MM.1S (cell line): ENCODE measurements at regions not wholly inside any gene's neighbourhood (a gene's known extent, or its start where the extent isn't known, plus 50 kb on each side); places are given as distances from the start of the nearest gene placed in this dataset.

Source experiments
- DNase-seq: peaks from one replicate; pipeline ENCODE4 v3.0.0-alpha.2; 2015
- H2AFZ ChIP-seq: fragments of 300-600 bp; sonication (generic); 2 replicates; pipeline ENCODE4 v1.6.0; 2016; ENCODE audit warnings: antibody characterized with exemption, low read length
- H3F3A ChIP-seq: fragments of 300-600 bp; sonication (generic); 2 replicates; pipeline ENCODE4 v1.6.1; 2016; ENCODE audit warnings: mild to moderate bottlenecking, antibody characterized with exemption, low read length, moderate library complexity, mixed read lengths; ENCODE audit not compliant: insufficient read depth
- H3K27ac ChIP-seq: fragments of 300-600 bp; sonication (generic); 2 replicates; pipeline ENCODE4 v1.5.1; 2016; ENCODE audit warnings: mild to moderate bottlenecking, low read length
- H3K27me3 ChIP-seq: fragments of 300-600 bp; sonication (generic); replicated peaks from 2 replicates; pipeline ENCODE4 v1.6.0; 2016; ENCODE audit warnings: low read length; ENCODE audit not compliant: insufficient read depth
- H3K36me3 ChIP-seq: fragments of 300-600 bp; sonication (generic); replicated peaks from 2 replicates; pipeline ENCODE4 v1.6.1; 2016; ENCODE audit warnings: mild to moderate bottlenecking, low read length, mixed read lengths; ENCODE audit not compliant: insufficient read depth
- H3K4me1 ChIP-seq: fragments of 300-600 bp; sonication (generic); 2 replicates; pipeline ENCODE4 v1.6.1; 2016; ENCODE audit warnings: low read length, mixed read lengths
- H3K4me2 ChIP-seq: fragments of 300-600 bp; sonication (generic); 2 replicates; pipeline ENCODE4 v1.6.0; 2016; ENCODE audit warnings: low read depth, low read length
- H3K4me3 ChIP-seq: fragments of 300-600 bp; sonication (generic); 2 replicates; pipeline ENCODE4 v1.5.1; 2016; ENCODE audit warnings: low read length, mixed read lengths
- H3K79me2 ChIP-seq: fragments of 300-600 bp; sonication (generic); 2 replicates; pipeline ENCODE4 v1.6.1; 2016; ENCODE audit warnings: mixed run types, low read length, mixed read lengths
- H3K9ac ChIP-seq: fragments of 300-600 bp; sonication (generic); 2 replicates; pipeline ENCODE4 v1.6.1; 2016; ENCODE audit warnings: low read length, mixed read lengths
- H3K9me2 ChIP-seq: fragments of 300-600 bp; sonication (generic); replicated peaks from 2 replicates; pipeline ENCODE4 v1.6.1; 2016; ENCODE audit warnings: mild to moderate bottlenecking, low read length, mixed read lengths; ENCODE audit not compliant: insufficient read depth
- H3K9me3 ChIP-seq: fragments of 300-600 bp; sonication (generic); replicated peaks from 2 replicates; pipeline ENCODE4 v1.6.1; 2016; ENCODE audit warnings: mild to moderate bottlenecking, low read length, mixed read lengths; ENCODE audit not compliant: insufficient read depth
- H4K20me1 ChIP-seq: fragments of 300-600 bp; sonication (generic); 2 replicates; pipeline ENCODE4 v1.6.1; 2016; ENCODE audit warnings: mild to moderate bottlenecking, low read length, moderate library complexity, mixed read lengths; ENCODE audit not compliant: insufficient read depth
- EZH2 ChIP-seq: fragments of 300-600 bp; sonication (generic); optimal IDR thresholded peaks from 2 replicates; pipeline ENCODE3; 2017; ENCODE audit warnings: low read depth, mild to moderate bottlenecking, antibody characterized with exemption, low read length, mixed read lengths
- EZH2phosphoT487 ChIP-seq: fragments of 300-600 bp; sonication (generic); IDR thresholded peaks from 2 replicates; pipeline ENCODE4 v1.6.1; 2018; ENCODE audit warnings: antibody characterized with exemption, low read length
- TF ChIP-seq, protein P1 (sequence below): fragments of 300-600 bp; sonication (generic); IDR thresholded peaks from 2 replicates; pipeline ENCODE4 v1.5.1; 2016; ENCODE audit warnings: antibody characterized with exemption, low read length, mixed read lengths

DNA sequence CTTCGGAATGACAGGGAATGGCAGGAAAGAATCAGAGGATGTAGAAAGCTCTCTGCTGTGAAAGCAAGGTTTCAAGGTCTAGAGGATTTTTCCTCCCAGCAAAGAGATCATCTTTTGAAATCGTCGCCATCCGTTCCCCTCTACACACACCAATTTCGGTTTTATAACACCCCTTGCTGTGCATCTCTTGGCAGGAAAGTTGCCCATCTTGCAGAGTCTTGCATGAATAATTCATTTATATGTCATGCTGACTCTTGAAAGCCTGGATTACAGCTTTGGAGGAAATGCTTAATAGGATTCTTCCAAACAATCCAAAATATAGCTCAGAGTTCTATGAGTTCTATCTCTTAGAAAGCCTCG lies 262.7 kb downstream of the CHL1 start:
- Histone ChIP-seq H3K4me2 (no peak overlapping the region), H3K4me3 (no peak overlapping the region)

DNA sequence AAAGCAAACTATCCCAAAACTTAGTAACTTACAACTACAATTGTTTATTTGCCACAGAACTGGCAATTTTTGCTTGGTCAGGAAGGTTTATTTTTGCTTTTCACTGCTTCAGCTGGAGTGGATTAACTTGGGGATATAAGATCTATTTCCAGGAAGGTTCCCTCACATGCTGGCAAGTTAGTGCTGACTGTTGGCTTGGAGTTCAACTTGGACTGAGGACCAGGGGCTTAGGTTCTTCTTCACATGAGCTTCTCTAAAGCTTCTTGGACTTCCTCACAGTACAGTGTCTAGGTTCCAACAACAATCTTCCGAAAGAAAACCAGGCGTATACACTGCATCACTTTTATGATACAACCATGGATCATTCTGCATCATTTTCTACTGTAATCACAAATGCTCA lies 264.4 kb downstream of the CHL1 start:
- no peaks in the 10 kb centered on the region for H3K4me1 ChIP-seq
- H3K27ac ChIP-seq: no peak overlapping the region
- H3F3A ChIP-seq: no peaks in the 10 kb centered on the region
- H3K36me3 ChIP-seq: no peaks in the 10 kb centered on the region
- no peak overlapping the region for H2AFZ ChIP-seq
- H3K9ac ChIP-seq: no peak overlapping the region
- H3K9me2 ChIP-seq: no peaks in the 10 kb centered on the region
- DNase-seq: no peak
- no peaks in the 10 kb centered on the region for H4K20me1 ChIP-seq
- H3K27me3 ChIP-seq: no peaks in the 10 kb centered on the region
- no peak overlapping the region for H3K4me2 ChIP-seq
- TF ChIP-seq EZH2 (no peak), EZH2phosphoT487 (no peak)
- TF ChIP-seq, protein P1, sequence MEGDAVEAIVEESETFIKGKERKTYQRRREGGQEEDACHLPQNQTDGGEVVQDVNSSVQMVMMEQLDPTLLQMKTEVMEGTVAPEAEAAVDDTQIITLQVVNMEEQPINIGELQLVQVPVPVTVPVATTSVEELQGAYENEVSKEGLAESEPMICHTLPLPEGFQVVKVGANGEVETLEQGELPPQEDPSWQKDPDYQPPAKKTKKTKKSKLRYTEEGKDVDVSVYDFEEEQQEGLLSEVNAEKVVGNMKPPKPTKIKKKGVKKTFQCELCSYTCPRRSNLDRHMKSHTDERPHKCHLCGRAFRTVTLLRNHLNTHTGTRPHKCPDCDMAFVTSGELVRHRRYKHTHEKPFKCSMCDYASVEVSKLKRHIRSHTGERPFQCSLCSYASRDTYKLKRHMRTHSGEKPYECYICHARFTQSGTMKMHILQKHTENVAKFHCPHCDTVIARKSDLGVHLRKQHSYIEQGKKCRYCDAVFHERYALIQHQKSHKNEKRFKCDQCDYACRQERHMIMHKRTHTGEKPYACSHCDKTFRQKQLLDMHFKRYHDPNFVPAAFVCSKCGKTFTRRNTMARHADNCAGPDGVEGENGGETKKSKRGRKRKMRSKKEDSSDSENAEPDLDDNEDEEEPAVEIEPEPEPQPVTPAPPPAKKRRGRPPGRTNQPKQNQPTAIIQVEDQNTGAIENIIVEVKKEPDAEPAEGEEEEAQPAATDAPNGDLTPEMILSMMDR: no peak
- H3K79me2 ChIP-seq: no peaks in the 10 kb centered on the region
- no peaks in the 10 kb centered on the region for H3K9me3 ChIP-seq
- H3K4me3 ChIP-seq: no peak overlapping the region

More for the DNA sequence above, 262.7 kb downstream of the CHL1 start:
- Histone ChIP-seq H4K20me1 (no peaks in the 10 kb centered on the region), H2AFZ (no peak overlapping the region), H3K9ac (no peak overlapping the region), H3K36me3 (no peaks in the 10 kb centered on the region), H3K9me3 (no peaks in the 10 kb centered on the region), H3F3A (no peaks in the 10 kb centered on the region), H3K79me2 (no peaks in the 10 kb centered on the region), H3K27me3 (no peaks in the 10 kb centered on the region), H3K27ac (no peak overlapping the region), H3K4me1 (no peaks in the 10 kb centered on the region), H3K9me2 (no peaks in the 10 kb centered on the region)
- no peak for DNase-seq
- TF ChIP-seq EZH2phosphoT487 (no peak), EZH2 (no peak)
- TF ChIP-seq, protein P1: no peak

DNA sequence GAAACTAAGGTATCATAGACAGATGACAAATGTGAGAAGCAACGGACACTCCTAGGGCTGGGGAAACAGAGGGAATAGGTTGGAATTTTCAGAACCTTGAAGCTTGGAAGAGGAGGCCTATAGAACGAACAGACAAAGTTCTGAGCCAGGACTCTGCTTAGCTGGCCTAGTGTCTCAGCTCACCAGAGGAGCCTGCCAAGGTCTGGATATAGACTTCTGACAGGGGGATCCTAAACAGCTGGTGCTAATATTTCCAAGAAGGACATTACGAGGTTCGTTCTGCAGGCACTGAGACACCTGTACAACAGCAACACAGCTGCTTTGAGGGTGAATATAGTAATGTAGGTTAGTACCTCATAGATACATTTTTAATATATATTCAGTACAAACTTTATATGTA lies 266.3 kb downstream of the CHL1 start:
- Histone ChIP-seq H2AFZ (no peak overlapping the region), H3K9me3 (no peaks in the 10 kb centered on the region), H3K9me2 (no peaks in the 10 kb centered on the region), H3F3A (no peaks in the 10 kb centered on the region), H4K20me1 (no peaks in the 10 kb centered on the region), H3K9ac (no peak overlapping the region), H3K36me3 (no peaks in the 10 kb centered on the region), H3K4me3 (no peak overlapping the region), H3K4me2 (no peak overlapping the region), H3K4me1 (no peaks in the 10 kb centered on the region), H3K27ac (no peak overlapping the region), H3K27me3 (no peaks in the 10 kb centered on the region), H3K79me2 (no peaks in the 10 kb centered on the region)
- DNase-seq: no peak
- TF ChIP-seq, protein P1: no peak
- no peak for TF ChIP-seq EZH2
- no peak for TF ChIP-seq EZH2phosphoT487
